ENCODE measurements at regions not wholly inside any gene's neighbourhood (a gene's known extent, or its start where the extent isn't known, plus 50 kb on each side); places are given as distances from the start of the nearest gene placed in this dataset.

GRCh38 chr2:184498936-184499335 lies 99.4 kb upstream of the ZNF804A start:
- DNase-seq = no peak

GRCh38 chr2:184504252-184504651 lies 94.1 kb upstream of the ZNF804A start:
- DNase-seq = no peak

GRCh38 chr2:184507254-184507653 lies 91.1 kb upstream of the ZNF804A start:
- DNase-seq = no peak

GRCh38 chr2:184517402-184517801 lies 80.9 kb upstream of the ZNF804A start:
- DNase-seq = no peak

- DNase-seq = no peak
These were observed 77.9 kb upstream of the ZNF804A start for GRCh38 chr2:184520441-184520840.

- no peak for DNase-seq
These were observed 74.6 kb upstream of the ZNF804A start for GRCh38 chr2:184523732-184524131.

- DNase-seq = no peak
These were observed 73.6 kb upstream of the ZNF804A start for GRCh38 chr2:184524551-184525382.

- no peak for DNase-seq
These were observed 71.3 kb upstream of the ZNF804A start for GRCh38 chr2:184527058-184527457.

GRCh38 chr2:184528119-184528518 lies 70.2 kb upstream of the ZNF804A start:
- no peak for DNase-seq

GRCh38 chr2:184530239-184530638 lies 68.1 kb upstream of the ZNF804A start:
- no peak for DNase-seq

GRCh38 chr2:184530959-184531358 lies 67.4 kb upstream of the ZNF804A start:
- DNase-seq = no peak

GRCh38 chr2:184532551-184532950 lies 65.8 kb upstream of the ZNF804A start:
- no peak for DNase-seq

GRCh38 chr2:184534986-184535385 lies 63.3 kb upstream of the ZNF804A start:
- DNase-seq = no peak

GRCh38 chr2:184540246-184540789 lies 58.0 kb upstream of the ZNF804A start:
- DNase-seq = no peak

GRCh38 chr2:184541591-184541990 lies 56.7 kb upstream of the ZNF804A start:
- DNase-seq = no peak

GRCh38 chr2:184543832-184544231 lies 54.5 kb upstream of the ZNF804A start:
- no peak for DNase-seq
